ENCODE measurements at regions not wholly inside any gene's neighbourhood (a gene's known extent, or its start where the extent isn't known, plus 50 kb on each side); places are given as distances from the start of the nearest gene placed in this dataset.

DNA sequence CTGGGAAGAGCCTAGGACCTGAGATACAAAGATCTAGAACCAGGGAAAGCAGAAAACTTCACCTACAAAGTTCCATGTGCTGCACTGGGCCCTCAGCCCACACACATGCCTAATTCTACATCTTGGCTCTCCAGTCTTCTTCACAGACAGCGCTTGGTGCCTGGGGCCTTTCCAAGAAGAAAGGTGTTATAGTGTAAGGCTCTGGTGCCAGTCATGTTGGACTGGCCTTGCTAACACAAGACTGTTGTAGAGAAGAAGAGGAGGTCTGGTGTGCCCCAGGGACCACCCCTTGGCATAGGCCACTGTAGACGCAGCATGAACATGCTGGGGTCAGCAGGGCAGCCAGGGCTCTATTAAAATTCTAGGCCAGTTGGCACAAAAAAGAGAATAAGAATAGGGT lies 226.2 kb upstream of the CTNNB1 start (continued):
- TF ChIP-seq CTCF (IDR thresholded peaks at IDR 0.05; ENCODE audit: control extremely low read depth in 1 of 3, insufficient read depth in 1 of 3, low read depth in 1 of 3, low read length in 3 of 3) (no peak), RFX5 (IDR thresholded peaks at IDR 0.05; ENCODE audit: borderline replicate concordance, low read depth, low read length) (no peak)
